Spleen (tissue), 7 donors: ENCODE measurements at regions not wholly inside any gene's neighbourhood (a gene's known extent, or its start where the extent isn't known, plus 50 kb on each side); places are given as distances from the start of the nearest gene placed in this dataset.

Experiments used
- POLR2AphosphoS5 ChIP-seq, 3 donors: sonication (generic); formaldehyde crosslinking; IDR thresholded peaks; one replicate each; pipeline ENCODE4 v1.5.1; 2017; ENCODE audit warnings: antibody characterized with exemption in 3 of 3
- TF ChIP-seq, protein P1 (sequence below), 11 experiments: fragments of 200-600 bp in 7 of 11; fragments of 450-650 bp in 4 of 11; sonication (generic) in 4 of 11; IDR thresholded peaks in 8 of 11; conservative IDR thresholded peaks in 3 of 11; 1 replicate in 7 of 11; 2 replicates in 4 of 11; pipeline versions ENCODE4 v1.4.0 to v1.8.0; 2016 to 2021; ENCODE audit warnings: antibody characterized with exemption in 11 of 11, inconsistent platforms in 4 of 11, mild to moderate bottlenecking in 1 of 11
- donor health status: DM: no; HTN: no; CAD: no; lungs with moderate emphysema.
- donor health status: DM: no; HTN: no; CAD: no.
- donor health status: DM: no; HTN: no; CAD: no.

DNA sequence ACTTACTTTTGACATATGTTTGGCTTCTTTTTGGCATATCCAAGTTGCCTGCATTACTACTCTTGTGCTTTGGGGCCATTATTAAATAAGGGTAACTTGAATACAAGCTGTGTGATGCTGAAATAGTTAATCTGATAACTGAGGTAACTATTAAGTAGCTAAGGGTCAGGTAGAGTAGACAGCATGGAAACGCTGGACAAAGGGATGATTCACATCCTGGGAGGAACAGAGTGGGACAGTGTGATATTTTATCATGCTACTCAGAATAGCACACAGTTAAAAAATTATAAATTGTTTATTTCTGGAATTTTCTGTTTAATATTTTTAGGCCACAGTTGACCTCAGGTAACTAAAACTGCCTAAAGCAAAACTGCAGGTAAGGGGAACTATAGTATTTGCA lies 483.9 kb downstream of the RFPL4B start:
- TF ChIP-seq, protein P1, sequence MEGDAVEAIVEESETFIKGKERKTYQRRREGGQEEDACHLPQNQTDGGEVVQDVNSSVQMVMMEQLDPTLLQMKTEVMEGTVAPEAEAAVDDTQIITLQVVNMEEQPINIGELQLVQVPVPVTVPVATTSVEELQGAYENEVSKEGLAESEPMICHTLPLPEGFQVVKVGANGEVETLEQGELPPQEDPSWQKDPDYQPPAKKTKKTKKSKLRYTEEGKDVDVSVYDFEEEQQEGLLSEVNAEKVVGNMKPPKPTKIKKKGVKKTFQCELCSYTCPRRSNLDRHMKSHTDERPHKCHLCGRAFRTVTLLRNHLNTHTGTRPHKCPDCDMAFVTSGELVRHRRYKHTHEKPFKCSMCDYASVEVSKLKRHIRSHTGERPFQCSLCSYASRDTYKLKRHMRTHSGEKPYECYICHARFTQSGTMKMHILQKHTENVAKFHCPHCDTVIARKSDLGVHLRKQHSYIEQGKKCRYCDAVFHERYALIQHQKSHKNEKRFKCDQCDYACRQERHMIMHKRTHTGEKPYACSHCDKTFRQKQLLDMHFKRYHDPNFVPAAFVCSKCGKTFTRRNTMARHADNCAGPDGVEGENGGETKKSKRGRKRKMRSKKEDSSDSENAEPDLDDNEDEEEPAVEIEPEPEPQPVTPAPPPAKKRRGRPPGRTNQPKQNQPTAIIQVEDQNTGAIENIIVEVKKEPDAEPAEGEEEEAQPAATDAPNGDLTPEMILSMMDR (IDR thresholded peaks at IDR 0.05 in 8 of 11, conservative IDR thresholded peaks at IDR 0.05 in 3 of 11), result no peak
- TF ChIP-seq POLR2AphosphoS5 (IDR thresholded peaks at IDR 0.05), result no peak
